ENCODE measurements at regions not wholly inside any gene's neighbourhood (a gene's known extent, or its start where the extent isn't known, plus 50 kb on each side); places are given as distances from the start of the nearest gene placed in this dataset.
"Not testable (repeated sequence)": the region's sequence is repeated elsewhere in the genome, so short reads cannot be mapped to it uniquely, and the experiment has no call there.

DNA sequence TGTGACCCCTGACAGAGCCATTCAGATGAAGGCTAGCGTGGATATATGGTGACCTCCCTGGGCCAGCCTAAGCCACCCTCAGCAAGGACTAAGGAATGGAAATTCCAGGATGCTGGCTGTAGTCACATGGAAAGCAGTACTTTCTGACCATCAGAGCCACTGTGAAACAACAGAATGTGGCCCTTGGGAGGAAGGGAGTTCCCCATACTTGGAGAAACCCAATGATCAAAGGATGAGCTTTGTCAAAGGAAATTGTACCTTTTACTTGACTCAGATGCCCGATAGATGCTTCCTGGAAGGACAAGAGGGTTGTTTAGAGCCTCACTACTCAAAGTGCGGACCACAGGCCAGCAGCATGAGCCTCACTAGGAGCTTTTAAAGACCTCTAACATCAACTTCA is 484.5 kb upstream of the PROK2 start:
- no peak for DNase-seq

DNA sequence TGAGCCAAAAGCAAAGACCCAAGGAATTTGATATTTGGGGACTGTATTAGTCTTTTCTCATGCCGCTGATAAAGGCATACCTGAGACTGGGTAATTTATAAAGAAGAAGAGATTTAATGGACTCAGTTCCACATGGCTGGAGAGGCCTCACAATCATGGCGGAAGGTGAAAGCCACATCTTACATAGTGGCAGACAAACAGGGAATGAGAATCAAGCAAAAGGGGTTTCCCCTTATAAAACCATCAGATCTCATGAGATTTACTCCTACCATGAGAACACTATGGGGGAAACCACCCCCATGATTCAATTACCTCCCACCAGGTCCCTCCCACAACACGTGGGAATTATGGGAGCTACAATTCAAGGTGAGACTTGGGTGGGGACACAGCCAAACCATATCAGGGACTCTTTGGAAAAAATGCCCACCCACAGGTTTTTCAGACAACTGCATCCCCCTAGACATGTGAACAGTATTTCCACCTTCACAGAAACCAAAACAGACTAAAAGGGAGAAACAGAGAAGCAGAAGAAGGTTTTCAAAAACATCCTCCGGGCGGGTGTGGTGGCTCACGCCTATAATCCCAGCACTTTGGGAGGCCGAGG is 482.1 kb upstream of the PROK2 start:
- not testable (repeated sequence) for DNase-seq

DNA sequence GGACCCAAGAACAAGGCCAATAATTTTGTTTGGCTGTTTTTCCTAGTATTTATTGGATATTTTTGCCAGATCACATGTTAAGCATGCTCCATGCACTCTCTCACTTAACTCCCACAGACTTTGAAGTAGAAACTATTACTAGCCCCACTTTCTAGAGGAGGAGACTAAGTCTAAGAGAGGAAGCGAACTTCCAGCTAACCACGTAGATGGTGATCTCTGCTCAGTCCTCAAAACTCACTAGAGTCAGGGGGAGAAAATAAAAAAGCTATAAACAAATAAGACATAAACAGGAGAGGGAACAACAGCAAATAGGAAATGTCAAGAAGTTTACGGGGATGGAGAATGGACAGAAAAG is 481.0 kb upstream of the PROK2 start:
- DNase-seq = no peak

DNA sequence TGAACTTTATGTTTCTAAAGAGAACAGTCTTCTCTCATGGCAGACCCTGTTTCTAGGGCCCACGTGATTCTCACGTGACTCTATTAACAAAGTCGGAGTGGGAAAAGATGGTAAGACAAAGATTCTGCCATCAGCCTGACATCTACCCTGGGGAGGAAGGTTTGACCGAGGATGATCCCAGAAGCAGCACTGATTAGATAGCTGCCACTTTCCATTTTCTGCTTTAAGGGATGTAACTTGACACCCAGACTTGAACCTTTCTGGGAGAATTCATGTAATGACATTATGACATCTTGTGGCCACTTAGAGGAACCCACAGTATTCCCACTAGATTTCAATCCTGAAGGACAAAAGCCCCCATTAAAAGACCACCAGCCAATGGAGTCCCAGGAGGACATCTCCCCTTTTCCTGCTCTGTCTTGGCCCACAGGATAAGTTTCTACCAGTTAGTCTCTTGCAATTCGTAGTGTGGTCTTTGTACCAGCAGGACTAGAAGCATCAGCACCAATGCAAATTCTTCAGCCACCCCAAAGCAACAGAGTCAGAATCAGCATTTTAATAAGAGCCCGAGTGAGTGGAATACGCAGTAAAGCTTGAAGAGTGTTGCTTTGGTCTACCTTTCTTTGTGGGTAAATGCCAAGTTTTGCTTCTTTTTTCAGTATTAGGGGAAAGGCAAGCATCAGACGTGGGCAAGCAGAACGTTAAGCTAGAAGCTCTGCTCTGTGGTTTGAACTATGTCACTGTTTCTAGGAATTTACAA is 480.5 kb upstream of the PROK2 start:
- DNase-seq = no peak

DNA sequence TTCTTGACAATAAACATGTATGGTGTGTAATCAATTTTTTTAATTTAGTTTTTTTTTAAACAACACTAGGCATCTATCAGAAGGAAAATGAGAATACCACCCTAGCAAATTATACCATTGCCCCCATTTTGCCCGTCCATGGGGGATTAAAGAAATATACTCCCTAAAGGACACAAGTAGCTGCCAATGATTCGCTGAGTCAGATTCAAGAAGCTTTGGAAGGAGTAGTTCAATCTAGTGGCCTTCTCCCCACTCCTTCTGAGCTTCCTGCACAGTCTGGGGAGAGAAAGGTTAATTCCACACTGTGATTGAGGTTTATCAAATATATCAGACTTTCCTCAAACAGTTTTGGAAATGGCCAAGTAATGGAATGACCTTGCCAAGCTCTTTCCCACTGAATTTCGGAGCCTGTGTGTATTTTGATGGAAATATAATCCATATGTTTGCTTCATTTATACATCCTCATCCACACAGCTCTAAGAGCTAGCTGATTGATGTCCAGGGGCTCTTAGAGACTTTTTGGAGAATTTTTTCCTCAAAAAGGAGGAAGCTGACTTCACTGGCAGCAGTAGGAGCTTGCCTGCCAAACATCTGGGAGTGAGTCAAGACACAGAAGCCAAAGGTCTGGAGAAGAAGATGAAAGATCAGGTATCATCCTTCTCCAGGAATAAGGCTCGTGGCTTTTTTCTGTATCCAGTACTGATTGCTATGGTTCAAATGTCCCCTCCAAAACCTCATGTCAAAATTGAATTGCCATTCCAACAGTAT is 478.5 kb upstream of the PROK2 start:
- DNase-seq = no peak

DNA sequence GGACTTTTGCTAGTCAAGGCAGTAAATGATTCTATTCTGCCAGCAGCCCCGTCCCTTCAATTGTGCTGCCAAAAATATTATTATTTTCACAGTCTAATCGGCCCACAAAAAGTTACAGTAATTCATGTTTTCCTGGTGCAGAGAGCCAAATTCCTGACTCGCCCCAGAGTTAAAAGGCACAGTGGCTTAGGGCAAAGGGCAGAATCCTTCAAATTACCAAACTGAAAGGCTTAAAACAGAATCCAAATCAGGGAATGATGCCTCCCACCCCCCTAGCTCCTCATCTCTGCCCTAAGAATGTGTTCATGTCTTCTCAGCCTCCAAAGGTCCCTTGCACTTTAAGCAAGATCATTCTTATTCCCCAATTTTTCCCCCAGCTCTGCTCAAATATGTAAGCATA is 477.8 kb upstream of the PROK2 start:
- no peak for DNase-seq

DNA sequence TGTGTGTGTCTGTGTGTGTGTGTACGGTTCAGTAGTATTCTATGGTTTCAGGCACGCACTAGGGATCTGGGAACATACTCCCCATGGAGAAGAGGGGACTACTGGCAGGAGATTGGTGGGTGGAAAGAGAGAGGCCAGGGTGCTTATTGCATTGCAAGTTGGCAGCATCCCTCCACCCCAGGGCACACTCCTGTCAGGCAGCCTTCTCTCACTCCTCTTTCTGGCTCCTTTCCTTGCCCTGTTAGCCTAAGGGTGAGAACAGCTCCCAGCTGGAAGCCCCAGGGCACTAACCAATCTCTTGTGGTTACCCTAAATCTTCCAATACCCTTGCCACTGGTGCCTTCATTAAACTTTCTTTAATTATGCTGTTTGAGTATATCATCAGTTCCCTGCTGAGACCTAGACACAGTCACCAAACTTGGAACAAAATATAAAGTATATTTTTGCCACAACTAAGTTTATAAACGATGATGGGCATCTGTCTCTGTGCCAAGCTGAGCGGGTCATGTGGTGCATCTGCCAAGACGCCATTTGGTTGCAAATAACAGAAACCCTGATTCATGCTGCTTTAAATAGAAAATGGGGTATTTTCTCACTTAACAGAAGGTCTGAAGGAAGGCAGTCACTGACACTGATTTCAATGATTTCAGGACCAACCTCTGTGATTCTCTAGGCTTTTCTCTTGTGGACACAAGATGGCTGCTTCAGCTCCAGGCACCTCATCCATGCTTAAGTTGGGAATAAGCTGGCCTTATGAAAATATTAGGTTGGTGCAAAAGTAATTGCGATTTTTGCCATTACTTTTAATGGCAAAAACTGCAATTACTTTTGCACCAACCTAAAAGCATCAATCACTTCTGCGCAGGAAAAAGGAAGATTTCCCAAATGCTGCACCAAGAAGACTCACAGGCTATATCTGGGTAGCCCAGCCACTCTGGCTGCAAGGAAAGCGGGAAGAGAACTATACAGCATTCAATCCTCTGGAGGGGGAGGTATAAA is 476.9 kb upstream of the PROK2 start:
- no peak for DNase-seq

DNA sequence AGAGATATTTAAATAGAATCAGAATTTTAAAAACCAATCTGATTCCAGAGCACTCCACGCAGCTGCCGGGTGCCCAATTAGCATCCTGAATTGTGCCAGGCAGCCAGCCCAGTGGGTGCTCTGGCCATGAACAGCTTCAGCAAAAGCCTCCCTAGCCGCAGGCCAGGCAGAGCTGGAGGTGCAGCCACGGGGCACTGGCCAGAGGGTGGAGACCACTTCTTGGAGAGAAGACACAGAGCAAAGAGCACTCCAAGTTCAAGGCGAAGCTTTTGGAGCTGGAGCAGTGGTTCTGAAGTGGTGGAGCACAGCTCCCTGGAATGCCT is 475.6 kb upstream of the PROK2 start:
- no peak for DNase-seq

DNA sequence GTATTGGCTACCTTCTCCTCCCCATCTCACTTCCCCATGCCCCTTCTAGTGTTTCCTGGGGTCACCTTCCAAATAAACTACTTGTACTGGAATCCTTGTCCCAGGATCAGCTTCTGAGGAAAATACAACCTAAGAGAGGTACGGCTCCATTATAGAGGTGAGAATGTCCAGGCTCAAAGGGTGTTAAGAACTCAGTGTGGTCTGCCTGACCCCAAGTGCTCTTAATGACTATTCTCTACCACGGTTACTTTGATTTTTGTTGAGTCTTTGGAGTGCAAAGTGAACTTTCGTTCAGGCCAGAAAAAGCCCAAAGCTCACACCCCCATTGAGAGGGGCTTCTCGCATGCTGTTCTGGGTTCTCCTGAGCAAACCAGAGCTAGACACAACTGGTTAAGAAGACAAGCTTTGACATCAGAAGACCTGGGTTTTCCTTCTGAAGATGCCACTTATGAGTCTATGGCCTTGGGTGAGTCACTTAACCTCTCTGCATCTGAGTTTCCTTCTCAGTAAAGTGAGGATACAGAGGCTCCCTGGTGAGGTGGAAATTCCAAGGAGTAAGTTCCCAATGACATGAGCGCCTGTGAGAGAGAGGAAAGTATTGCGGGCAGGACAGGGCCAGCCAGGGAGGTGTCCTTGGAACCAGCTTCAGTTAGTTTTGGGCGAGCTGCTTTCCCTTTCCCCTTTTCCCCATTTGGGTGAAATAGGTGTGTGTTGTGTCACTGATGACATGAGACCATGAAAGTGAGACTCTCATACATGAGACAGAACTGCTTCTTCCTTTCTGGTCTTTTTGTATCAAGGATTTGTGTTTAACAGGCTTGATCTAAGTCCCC is 475.0 kb upstream of the PROK2 start:
- no peak for DNase-seq

DNA sequence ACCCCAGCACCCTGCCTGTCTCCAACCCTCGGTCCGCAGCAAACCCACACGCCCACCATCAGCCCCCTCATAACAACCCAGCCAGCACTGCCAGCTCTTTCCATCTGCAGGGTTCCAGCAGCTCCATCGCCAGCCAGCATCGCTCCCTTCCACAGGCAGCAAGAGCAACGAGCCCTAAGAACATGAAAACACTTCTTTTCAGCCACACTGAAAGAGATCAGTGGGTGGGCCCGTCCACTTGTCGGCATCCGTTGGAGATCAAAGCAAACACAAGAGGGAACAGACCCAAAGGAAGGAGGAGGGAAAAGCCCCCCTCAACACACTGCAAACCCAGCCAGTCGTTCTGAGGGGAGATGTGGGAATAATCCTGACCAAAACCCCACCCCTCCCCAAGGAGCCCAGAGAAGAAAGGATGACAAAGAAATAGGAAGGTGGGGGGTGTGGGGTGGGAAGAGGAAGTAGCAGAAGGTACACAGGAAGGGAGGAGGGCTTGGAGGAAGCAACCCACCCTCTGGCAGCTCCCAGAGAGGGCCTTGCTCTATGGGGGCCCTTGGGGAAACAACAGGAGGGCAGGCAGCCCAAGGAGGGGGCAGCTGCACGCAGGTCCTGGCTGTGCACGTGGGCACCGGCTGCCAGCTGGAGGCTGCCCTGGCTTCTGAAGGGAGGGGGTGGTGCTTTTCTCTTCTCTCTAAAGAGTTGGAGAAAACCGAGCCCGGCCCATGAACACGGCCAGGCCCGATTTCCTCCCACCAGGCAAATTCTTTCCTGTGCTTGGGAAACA is 473.6 kb upstream of the PROK2 start:
- peak; percentile 81 for DNase-seq

DNA sequence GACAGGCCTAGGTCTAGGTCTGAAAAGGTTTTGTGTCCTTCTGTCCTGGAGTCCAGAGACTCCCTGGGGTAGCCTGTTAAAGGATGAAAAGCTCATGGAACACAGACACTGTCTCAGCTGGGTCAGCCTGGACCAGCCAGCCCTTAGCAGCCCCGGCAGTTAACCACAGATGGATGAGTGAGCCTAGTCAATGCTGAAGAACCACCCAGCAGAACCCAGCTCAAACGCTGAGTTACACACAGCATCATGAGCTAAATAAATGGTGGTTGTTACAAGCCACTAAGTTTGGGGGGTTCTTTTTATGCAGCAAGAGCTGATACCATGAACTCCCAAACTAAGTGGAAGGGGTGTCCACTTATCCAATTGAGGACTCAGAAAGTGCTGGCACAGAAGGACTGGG is 472.8 kb upstream of the PROK2 start:
- no peak for DNase-seq

DNA sequence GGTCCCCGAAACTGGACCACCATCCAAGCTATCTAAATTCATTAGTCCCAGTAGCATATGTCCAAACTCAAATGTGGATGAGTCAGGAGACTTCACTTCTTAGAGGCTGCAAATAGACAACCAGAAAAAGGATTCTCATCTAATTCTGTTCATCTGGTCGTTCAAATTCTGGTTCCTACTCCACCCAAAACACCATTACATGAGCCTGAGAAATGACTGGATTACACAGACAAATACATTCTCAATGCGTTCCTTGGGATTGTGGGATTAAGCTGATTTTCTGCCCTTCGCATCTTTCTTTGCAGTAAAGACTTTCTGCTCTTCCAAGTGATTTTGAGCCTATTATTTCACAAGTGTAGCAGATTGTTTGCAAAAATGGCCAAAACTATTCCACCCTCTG is 472.3 kb upstream of the PROK2 start:
- DNase-seq = no peak

DNA sequence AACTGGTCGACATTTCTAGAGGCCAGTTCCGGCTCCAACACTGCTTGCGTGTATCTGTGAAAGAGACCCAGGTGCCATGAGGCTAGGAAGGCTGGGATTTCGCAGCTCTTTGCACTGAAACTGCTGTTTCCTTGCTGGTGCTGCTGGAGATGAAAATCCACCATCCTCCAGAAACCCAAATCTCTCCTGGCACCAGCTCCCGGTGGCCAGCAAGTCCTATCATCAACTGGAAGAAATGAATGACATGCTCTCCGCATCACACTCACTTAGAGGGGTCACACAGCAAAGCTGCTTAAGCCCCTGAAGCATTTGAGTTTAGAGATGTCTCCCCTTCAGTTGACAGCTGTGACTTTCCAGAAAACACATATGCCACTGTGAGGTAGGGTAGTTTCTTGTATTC is 471.8 kb upstream of the PROK2 start:
- DNase-seq = no peak

DNA sequence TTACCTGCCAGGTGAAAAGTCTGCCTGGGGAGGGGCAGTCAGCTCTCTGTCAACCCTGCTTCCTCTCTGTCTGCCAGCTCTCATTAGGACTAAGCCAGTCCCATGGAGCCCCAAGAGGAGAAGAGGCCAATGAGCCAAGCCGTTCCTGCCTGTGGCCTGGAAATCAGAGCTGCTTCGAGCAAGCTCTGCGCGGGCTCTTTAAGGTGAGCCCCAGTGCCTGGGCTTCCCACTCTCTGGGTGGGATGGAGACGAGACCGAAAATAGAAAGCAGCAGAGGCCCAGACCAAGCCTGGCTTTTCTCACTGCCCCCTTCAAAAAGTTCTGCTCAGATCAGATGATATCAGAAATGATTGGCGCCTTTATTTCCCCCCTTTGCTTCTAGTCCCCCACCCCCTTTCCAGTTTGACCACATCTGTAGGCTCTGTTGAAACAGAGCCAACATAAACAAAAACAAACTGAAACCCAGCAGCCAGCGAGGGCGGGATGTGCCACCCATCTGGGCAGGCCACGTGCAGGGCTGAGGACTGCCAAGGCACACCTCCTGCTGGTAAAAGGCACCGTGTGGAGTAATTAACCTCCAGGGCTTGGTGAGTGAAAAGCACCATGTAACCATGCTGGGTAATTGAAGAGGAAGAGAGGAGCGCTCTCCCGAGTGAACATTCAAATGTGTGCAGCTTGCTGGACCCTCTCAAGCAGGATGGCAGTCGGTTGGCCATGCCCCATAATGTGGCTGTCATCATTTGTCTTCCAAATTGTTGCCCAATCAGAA is 471.0 kb upstream of the PROK2 start:
- DNase-seq = peak; percentile 91

DNA sequence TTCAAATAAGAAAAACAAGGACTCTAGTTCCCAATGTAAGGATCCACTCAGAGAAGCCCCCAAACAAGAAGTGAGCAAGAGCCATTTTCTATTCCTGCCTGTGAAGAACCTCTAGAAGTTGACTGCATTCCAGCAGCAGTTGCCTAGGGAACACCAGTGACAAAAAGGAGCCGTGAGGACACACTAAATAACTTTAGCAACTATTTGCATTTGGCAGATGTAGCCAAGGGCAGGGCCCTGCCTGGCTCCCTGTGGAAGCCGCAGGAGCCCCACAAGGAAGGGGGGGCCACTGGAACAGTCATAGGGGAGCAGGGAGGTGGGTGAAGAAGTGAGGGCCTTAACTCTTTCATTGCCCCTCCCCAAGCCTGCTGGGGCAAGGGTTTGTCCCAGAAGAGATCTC is 470.2 kb upstream of the PROK2 start:
- peak; percentile 27 for DNase-seq

DNA sequence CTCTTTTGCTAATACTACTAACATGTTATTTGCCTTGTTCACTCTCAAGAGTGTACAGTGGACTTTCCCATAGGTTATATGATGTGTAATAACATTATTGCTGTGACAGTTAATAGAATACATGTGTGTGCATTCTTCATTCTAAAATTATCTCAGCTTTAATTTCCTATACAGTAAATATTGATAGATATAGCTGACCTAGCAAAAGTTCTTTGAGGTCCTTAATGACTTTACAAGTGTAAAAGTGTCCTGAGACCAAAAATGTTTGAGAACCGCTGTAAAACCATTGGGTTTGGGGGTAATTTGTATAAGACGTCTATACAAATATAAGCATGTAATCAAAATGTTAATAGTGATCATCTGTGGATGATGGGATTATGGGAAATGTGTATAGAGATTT is 469.5 kb upstream of the PROK2 start:
- no peak for DNase-seq

DNA sequence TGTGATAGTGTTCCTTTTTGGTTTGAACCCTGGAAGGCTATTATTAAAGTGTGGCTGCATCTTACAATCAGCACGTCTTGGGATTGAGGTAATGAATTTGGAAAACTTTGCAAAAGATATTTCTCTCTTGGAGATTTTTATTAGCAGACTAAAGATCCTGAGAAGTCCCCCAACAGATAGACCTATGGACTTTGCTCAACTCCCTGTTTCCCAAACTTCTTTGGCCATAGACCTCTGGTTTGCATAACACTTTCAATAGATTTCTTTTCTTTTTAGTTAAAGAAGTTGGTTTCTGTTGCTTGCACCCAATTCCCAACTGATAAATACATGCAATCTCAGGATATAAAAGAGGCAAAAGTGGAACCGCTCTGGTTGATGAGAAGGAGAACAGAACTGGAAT is 465.8 kb upstream of the PROK2 start:
- no peak for DNase-seq

DNA sequence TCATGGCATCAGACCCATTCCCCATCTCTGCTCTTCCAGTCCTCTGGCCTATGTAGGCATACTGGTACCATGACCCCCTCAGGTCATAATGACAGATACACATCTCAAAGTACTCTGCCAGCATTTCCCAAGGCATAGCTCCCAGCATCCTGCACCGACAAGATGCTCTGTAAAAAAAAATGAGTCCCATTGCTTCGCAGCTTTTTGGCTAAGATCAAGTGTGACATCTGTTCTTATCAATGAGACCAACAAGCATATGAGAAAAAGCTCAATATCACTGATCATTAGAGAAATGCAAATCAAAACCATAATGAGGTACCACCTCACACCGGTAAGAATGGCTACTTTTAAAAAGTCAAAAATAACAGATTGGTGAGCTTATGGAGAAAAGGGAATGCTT is 463.9 kb upstream of the PROK2 start:
- DNase-seq = no peak

DNA sequence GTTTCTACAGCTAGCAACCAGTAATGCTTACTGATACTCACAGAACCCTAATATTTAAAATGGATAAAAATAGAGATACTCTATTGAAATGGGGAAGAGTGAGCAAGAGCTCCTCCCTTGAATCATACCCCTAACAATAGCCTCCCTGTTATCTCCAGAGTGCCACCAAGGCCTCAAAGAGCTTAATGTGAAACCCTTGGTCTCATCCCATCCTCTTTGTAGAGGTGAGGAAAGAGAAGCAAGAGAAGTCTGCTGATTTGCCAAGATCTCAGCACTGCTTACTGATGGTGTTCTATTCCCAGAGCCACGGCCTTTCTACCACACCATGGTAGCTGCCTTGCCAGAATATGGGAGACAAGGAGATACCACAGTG is 463.4 kb upstream of the PROK2 start:
- no peak for DNase-seq

DNA sequence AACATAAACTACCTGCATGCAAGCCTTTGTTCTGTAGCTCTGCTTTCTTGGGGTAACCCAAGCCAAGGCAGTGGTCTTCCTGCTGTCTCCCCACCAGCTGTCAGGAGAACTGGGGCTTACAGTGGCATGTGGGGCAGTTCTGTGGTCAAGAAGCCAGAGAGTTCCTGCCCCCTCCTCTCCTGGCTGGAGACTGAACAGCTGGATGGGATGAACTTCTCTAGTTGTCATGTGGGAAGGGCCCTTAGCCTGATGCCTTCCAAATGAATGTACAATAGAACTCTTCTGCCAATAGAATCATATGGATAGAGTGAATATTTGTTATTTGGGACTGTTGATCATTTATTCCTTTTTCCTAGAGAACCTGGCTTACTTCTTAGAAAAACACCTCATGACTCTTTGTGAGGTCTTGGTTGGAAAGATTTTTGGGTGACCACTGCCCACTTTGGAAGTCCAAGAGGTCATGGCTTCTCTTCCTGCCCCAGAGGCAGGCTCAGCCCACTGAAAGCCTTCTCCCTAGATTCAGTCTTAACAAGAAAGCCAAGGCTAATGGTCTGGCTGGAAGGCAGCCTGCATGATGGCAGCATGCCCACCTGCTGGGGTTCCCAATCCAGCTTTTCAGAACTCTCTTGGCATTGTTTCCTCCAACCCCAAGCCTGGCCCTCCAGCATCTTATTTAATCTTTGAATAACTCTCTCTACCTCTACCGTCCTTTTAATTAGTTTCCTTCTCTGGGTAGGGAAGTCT is 462.9 kb upstream of the PROK2 start:
- DNase-seq = no peak
